K562 (cell line): ENCODE measurements at regions not wholly inside any gene's neighbourhood (a gene's known extent, or its start where the extent isn't known, plus 50 kb on each side); places are given as distances from the start of the nearest gene placed in this dataset.

Experiments used
- ATAC-seq: fragments of 200-7000 bp; cut with Tn5 transposase; 3 replicates; pipeline ENCODE4 v1.9.1; 2020; ENCODE audit warnings: moderate library complexity
- BruUV-seq: library from RNA; stranded (reverse); fragments of 400-500 nt; replicated peaks from 2 replicates; lab custom pipeline; 2021; lab: Mats Ljungman, UMichigan
- CTCF ChIA-PET: fragments of 300-600 bp; formaldehyde crosslinking; extraction: SDS; loops from one replicate; lab custom pipeline; 2021; ENCODE audit warnings: low intra/inter-chr PET ratio; lab: Yijun Ruan, JAX
- POLR2A ChIA-PET: fragments of 300-600, 350-650 bp; sonication (Branson Sonifier 250); formaldehyde crosslinking; extraction: SDS; loops from one replicate; lab custom pipeline; 2021; ENCODE audit warnings: antibody characterized with exemption, inconsistent platforms; lab: Yijun Ruan, JAX
- DNase-seq, 4 experiments: peaks; one replicate each; pipeline versions ENCODE4 v3.0.0 to v3.0.0-alpha.2; 2011 to 2018; ENCODE audit warnings: low spot score in 3 of 4, mixed read lengths in 3 of 4; ENCODE audit errors: extremely low read depth in 1 of 4
- FAIRE-seq: peaks from 2 replicates; lab custom pipeline; 2011; peaks lifted over from hg19 to GRCh38; lab: Jason Lieb, UNC
- H2AFZ ChIP-seq: 2 replicates; pipeline ENCODE4 v1.6.0; 2011; ENCODE audit warnings: low read depth, low read length, control low read depth, inconsistent platforms
- H3K27ac ChIP-seq: fragments of 200-600 bp; 3 replicates; pipeline ENCODE4 v1.8.0; 2011; ENCODE audit warnings: low read depth, mild to moderate bottlenecking, control low read depth, inconsistent platforms, low read length, moderate library complexity, mixed read lengths; ENCODE audit errors: extremely low read depth
- H3K27me3 ChIP-seq, 2 experiments: fragments of 300-600 bp in 1 of 2; 2 replicates in 1 of 2; 3 replicates in 1 of 2; pipeline versions ENCODE4 v1.6.0 to v1.8.0; 2011; ENCODE audit warnings: inconsistent platforms in 2 of 2, low read length in 2 of 2, mild to moderate bottlenecking in 1 of 2, mixed read lengths in 1 of 2, moderate library complexity in 1 of 2; ENCODE audit not compliant: control insufficient read depth in 2 of 2, insufficient read depth in 2 of 2
- H3K36me3 ChIP-seq: fragments of 300-600 bp; 3 replicates; pipeline ENCODE4 v1.8.0; 2011; ENCODE audit warnings: mild to moderate bottlenecking, low read length, inconsistent platforms; ENCODE audit not compliant: control insufficient read depth, insufficient read depth
- H3K4me1 ChIP-seq, 2 experiments: fragments of 200-600 bp in 1 of 2; replicated peaks in 1 of 2; 2 replicates in 1 of 2; 3 replicates in 1 of 2; pipeline versions ENCODE4 v1.5.1 to v1.8.0; 2011; ENCODE audit warnings: inconsistent platforms in 2 of 2, low read length in 2 of 2, mild to moderate bottlenecking in 1 of 2, mixed read lengths in 1 of 2, moderate library complexity in 1 of 2; ENCODE audit not compliant: control insufficient read depth in 2 of 2, insufficient read depth in 2 of 2
- H3K4me2 ChIP-seq: 2 replicates; pipeline ENCODE4 v1.6.1; 2011; ENCODE audit warnings: low read length, control low read depth, inconsistent platforms, mixed read lengths; ENCODE audit not compliant: insufficient read depth
- H3K4me3 ChIP-seq: fragments of 200-600 bp; sonication (generic), shearing (Covaris generic); 2 replicates; pipeline ENCODE4 v1.5.1; 2016; ENCODE audit warnings: control low read depth, inconsistent platforms
- H3K79me2 ChIP-seq: fragments of 200-600 bp; 3 replicates; pipeline ENCODE4 v1.8.0; 2011; ENCODE audit warnings: low read length, inconsistent platforms; ENCODE audit not compliant: control insufficient read depth, insufficient read depth
- H3K9ac ChIP-seq, 2 experiments: 2 replicates each; pipeline versions ENCODE4 v1.6.0 to v1.6.1; 2011; ENCODE audit warnings: low read depth in 2 of 2, low read length in 2 of 2, control low read depth in 1 of 2, inconsistent platforms in 1 of 2, mild to moderate bottlenecking in 1 of 2, mixed read lengths in 1 of 2; ENCODE audit not compliant: insufficient read depth in 1 of 2
- H3K9me1 ChIP-seq: one replicate; pipeline ENCODE4 v1.6.0; 2011; ENCODE audit warnings: inconsistent platforms, mild to moderate bottlenecking, low read length, moderate library complexity; ENCODE audit not compliant: control insufficient read depth, insufficient read depth
- H3K9me3 ChIP-seq: replicated peaks from 2 replicates; pipeline ENCODE4 v1.5.1; 2011; ENCODE audit warnings: low read depth, low read length, inconsistent platforms; ENCODE audit not compliant: control insufficient read depth, insufficient read depth
- H4K20me1 ChIP-seq: replicated peaks from 2 replicates; pipeline ENCODE4 v1.6.1; 2011; ENCODE audit warnings: low read length, inconsistent platforms, mixed read lengths; ENCODE audit not compliant: control insufficient read depth, insufficient read depth
- CREB1 ChIP-seq, 2 experiments: sonication (generic) in 1 of 2; formaldehyde crosslinking in 1 of 2; IDR thresholded peaks; 2 replicates each; pipeline versions ENCODE4 v1.6.1 to v1.8.0; 2012 to 2022; ENCODE audit warnings: inconsistent platforms in 1 of 2, mild to moderate bottlenecking in 1 of 2, missing genetic modification reagents in 1 of 2, moderate library complexity in 1 of 2
- DACH1 ChIP-seq: fragments of 450-650 bp; IDR thresholded peaks from 2 replicates; pipeline ENCODE4 v1.6.1; 2018; ENCODE audit not compliant: partially characterized antibody
- GABPB1 ChIP-seq: sonication (generic); formaldehyde crosslinking; IDR thresholded peaks from 2 replicates; pipeline ENCODE4 v1.8.0; 2022; ENCODE audit warnings: mild to moderate bottlenecking, missing genetic modification reagents
- HMGN3 ChIP-seq: IDR thresholded peaks from 2 replicates; pipeline ENCODE4 v1.6.1; 2011; ENCODE audit warnings: borderline replicate concordance, low read depth, mild to moderate bottlenecking, mixed read lengths, low read length; ENCODE audit not compliant: insufficient read length; ENCODE audit errors: extremely low read depth
- JUN ChIP-seq, 2 experiments: sonication (generic) in 1 of 2; formaldehyde crosslinking in 1 of 2; IDR thresholded peaks; 2 replicates each; pipeline versions ENCODE4 v1.6.1 to v1.8.0; 2012 to 2022; ENCODE audit warnings: borderline replicate concordance in 2 of 2, mild to moderate bottlenecking in 2 of 2, improper control_type of control experiment in 1 of 2, low read depth in 1 of 2, low read length in 1 of 2, missing genetic modification reagents in 1 of 2
- KLF16 ChIP-seq: IDR thresholded peaks from 2 replicates; pipeline ENCODE4 v1.6.1; 2016; ENCODE audit warnings: antibody characterized with exemption
- MIER1 ChIP-seq: fragments of 450-650 bp; IDR thresholded peaks from 2 replicates; pipeline ENCODE4 v1.6.1; 2016; ENCODE audit warnings: antibody characterized with exemption, mild to moderate bottlenecking, low read depth
- NFIX ChIP-seq: fragments of 250-450 bp; sonication (Bioruptor Pico); IDR thresholded peaks from 2 replicates; pipeline ENCODE4 v1.4.0; 2020; ENCODE audit warnings: low read depth, mild to moderate bottlenecking, moderate library complexity
- NR2C2 ChIP-seq, 2 experiments: fragments of 200-800 bp in 1 of 2; sonication (Bioruptor generic) in 1 of 2; sonication (generic) in 1 of 2; formaldehyde crosslinking in 1 of 2; IDR thresholded peaks; 2 replicates each; pipeline versions ENCODE4 v1.6.1 to v1.8.0; 2016 to 2022; ENCODE audit warnings: mild to moderate bottlenecking in 1 of 2, missing compliant biosample characterization in 1 of 2, missing genetic modification characterization in 1 of 2, missing genetic modification reagents in 1 of 2
- NRF1 ChIP-seq, 2 experiments: fragments of 450-650 bp; IDR thresholded peaks in 1 of 2; conservative IDR thresholded peaks in 1 of 2; 2 replicates each; pipeline ENCODE4 v1.6.1; 2014; ENCODE audit warnings: mild to moderate bottlenecking in 2 of 2
- SMARCA4 ChIP-seq: fragments of 450-650 bp; IDR thresholded peaks from 2 replicates; pipeline ENCODE4 v1.6.1; 2016
- ZNF239 ChIP-seq: fragments of 250-450 bp; sonication (Bioruptor Pico); IDR thresholded peaks from 2 replicates; pipeline ENCODE4 v1.4.0; 2020; ENCODE audit warnings: mild to moderate bottlenecking
- WGBS: fragments of 100-300 bp; shearing (Covaris generic); methylation state at CpG from one replicate; pipeline ENCODE4 v1.1.6; 2016; ENCODE audit warnings: low coverage, mixed read lengths; ENCODE audit not compliant: insufficient coverage; ENCODE audit errors: missing lambda C conversion rate; 5-methylcytosine and 5-hydroxymethylcytosine counted together
- in situ Hi-C: fragments of 300-500 bp; cut with MboI; formaldehyde crosslinking; loops from 4 replicates; pipeline ENCODE4 v1.15.0; 2018; ENCODE audit warnings: inconsistent platforms, mixed read lengths
- intact Hi-C: fragments of 100-400 bp; cut with micrococcal nuclease; formaldehyde crosslinking; loops from 2 replicates; pipeline ENCODE4 v1.14.2; 2022
- TF ChIP-seq, protein P1 (sequence below): fragments of 450-650 bp; IDR thresholded peaks from 2 replicates; pipeline ENCODE4 v1.6.1; 2018; ENCODE audit not compliant: partially characterized antibody
- TF ChIP-seq, protein P2 (sequence below): sonication (generic); IDR thresholded peaks from 2 replicates; pipeline ENCODE4 v1.6.1; 2016
- TF ChIP-seq, protein P3 (sequence below): sonication (generic); formaldehyde crosslinking; IDR thresholded peaks from 2 replicates; pipeline ENCODE4 v1.8.0; 2023; ENCODE audit warnings: mild to moderate bottlenecking, missing genetic modification reagents

DNA sequence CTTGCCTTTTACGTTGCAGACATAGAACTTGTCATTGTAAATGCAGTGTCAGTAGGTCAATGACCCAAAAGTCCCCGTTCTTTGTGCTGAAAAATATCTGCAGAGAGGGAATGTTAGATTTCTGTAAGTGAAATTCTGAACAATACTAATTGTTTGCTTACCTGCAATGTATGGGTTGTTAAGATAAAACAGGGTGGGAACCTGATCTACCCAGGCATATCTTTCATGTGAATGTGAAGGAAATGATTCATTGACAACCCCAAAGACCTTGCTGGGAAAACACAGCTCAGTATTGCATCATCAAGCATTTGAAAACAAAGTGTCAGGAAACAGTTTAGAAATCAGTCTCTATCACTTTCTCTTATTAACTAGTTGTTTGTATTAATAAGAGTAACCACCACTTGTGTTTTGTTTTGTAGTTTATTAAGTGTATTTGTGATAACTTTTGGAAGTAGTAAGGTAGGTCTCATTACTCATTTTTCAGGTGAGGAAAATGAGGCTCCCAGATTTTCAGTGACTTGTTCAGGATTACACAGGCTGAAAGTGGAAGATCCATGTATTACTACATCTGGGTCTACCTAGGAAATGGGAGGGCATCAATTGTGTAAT is 57.9 kb upstream of the SLC38A2 start:
- in situ Hi-C loops (no loop called here), intact Hi-C loops (loop anchor here (1.0 to 5.0 kb wide), 4 partner anchors 47 to 230 kb away; partner anchors contain the start of gene SLC38A2)
- WGBS = 0% methylated on average over 2 of the region's 2 CpGs
- ChIA-PET POLR2A (interaction anchor here (0.6 to 1.2 kb wide), 2 partner anchors 12 to 104 kb away, joined by 4 read pairs; no protein-coding TSS in a partner anchor), CTCF (no interaction called here)
- DNase-seq (peak; percentile 24 to 77 (median 47)), ATAC-seq (peak; percentile 79), FAIRE-seq (peak; percentile 58)
- H3K4me1 ChIP-seq = peaks cover 13 to 37% of the 10 kb centered on the region in 2 experiments
- peaks cover 2% of the 10 kb centered on the region; the same call in 1 of the 2 replicates for H3K9me3 ChIP-seq
- H4K20me1 ChIP-seq = no peaks in the 10 kb centered on the region
- H3K27ac ChIP-seq = peak overlapping the region; percentile 59
- no peaks in the 10 kb centered on the region for H3K27me3 ChIP-seq
- H3K4me2 ChIP-seq = peak overlapping the region; percentile 32
- no peaks in the 10 kb centered on the region for H3K36me3 ChIP-seq
- peak overlapping the region; percentile 34; the same call in 1 of the 2 replicates for H2AFZ ChIP-seq
- peak overlapping the region in 1 of 2 experiments; percentile 57; a peak in 2 of 4 replicates for H3K9ac ChIP-seq
- no peaks in the 10 kb centered on the region for H3K9me1 ChIP-seq
- no TSS peak for BruUV-seq
- no peaks in the 10 kb centered on the region for H3K79me2 ChIP-seq
- no peak overlapping the region for H3K4me3 ChIP-seq
- TF ChIP-seq MIER1 (no peak), DACH1 (peak; percentile 87), SMARCA4 (peak; percentile 95), NRF1 (conservative IDR thresholded peaks at IDR 0.05 in 1 of 2, IDR thresholded peaks at IDR 0.05 in 1 of 2) (no peak), GABPB1 (CRISPR knock-in tag) (no peak), CREB1 (IDR thresholded peaks at IDR 0.05) (no peak; the same call in 1 of the 2 replicates), CREB1 (CRISPR knock-in tag; IDR thresholded peaks at IDR 0.05) (no peak), KLF16 (peak; percentile 52; the same call in 1 of the 2 replicates), ZNF239 (CRISPR knock-in tag) (peak; percentile 6), NR2C2 (CRISPR knock-in tag; IDR thresholded peaks at IDR 0.05) (no peak), NR2C2 (tag; IDR thresholded peaks at IDR 0.05) (peak; percentile 64; the same call in 1 of the 2 replicates), NFIX (no peak), JUN (IDR thresholded peaks at IDR 0.05; ENCODE audit: borderline replicate concordance, low read depth, low read length) (peak; percentile 93), JUN (CRISPR knock-in tag; IDR thresholded peaks at IDR 0.05; ENCODE audit: borderline replicate concordance) (no peak), HMGN3 (peak; percentile 81)
- TF ChIP-seq, protein P1, sequence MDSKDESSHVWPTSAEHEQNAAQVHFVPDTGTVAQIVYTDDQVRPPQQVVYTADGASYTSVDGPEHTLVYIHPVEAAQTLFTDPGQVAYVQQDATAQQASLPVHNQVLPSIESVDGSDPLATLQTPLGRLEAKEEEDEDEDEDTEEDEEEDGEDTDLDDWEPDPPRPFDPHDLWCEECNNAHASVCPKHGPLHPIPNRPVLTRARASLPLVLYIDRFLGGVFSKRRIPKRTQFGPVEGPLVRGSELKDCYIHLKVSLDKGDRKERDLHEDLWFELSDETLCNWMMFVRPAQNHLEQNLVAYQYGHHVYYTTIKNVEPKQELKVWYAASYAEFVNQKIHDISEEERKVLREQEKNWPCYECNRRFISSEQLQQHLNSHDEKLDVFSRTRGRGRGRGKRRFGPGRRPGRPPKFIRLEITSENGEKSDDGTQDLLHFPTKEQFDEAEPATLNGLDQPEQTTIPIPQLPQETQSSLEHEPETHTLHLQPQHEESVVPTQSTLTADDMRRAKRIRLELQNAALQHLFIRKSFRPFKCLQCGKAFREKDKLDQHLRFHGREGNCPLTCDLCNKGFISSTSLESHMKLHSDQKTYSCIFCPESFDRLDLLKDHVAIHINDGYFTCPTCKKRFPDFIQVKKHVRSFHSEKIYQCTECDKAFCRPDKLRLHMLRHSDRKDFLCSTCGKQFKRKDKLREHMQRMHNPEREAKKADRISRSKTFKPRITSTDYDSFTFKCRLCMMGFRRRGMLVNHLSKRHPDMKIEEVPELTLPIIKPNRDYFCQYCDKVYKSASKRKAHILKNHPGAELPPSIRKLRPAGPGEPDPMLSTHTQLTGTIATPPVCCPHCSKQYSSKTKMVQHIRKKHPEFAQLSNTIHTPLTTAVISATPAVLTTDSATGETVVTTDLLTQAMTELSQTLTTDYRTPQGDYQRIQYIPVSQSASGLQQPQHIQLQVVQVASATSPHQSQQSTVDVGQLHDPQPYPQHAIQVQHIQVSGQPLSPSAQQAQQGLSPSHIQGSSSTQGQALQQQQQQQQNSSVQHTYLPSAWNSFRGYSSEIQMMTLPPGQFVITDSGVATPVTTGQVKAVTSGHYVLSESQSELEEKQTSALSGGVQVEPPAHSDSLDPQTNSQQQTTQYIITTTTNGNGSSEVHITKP = no peak
- TF ChIP-seq, protein P2, sequence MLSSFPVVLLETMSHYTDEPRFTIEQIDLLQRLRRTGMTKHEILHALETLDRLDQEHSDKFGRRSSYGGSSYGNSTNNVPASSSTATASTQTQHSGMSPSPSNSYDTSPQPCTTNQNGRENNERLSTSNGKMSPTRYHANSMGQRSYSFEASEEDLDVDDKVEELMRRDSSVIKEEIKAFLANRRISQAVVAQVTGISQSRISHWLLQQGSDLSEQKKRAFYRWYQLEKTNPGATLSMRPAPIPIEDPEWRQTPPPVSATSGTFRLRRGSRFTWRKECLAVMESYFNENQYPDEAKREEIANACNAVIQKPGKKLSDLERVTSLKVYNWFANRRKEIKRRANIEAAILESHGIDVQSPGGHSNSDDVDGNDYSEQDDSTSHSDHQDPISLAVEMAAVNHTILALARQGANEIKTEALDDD = peak; percentile 93
- TF ChIP-seq, protein P3, sequence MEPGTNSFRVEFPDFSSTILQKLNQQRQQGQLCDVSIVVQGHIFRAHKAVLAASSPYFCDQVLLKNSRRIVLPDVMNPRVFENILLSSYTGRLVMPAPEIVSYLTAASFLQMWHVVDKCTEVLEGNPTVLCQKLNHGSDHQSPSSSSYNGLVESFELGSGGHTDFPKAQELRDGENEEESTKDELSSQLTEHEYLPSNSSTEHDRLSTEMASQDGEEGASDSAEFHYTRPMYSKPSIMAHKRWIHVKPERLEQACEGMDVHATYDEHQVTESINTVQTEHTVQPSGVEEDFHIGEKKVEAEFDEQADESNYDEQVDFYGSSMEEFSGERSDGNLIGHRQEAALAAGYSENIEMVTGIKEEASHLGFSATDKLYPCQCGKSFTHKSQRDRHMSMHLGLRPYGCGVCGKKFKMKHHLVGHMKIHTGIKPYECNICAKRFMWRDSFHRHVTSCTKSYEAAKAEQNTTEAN (CRISPR knock-in tag) = no peak
